HG03432 (cell line): ENCODE measurements at regions not wholly inside any gene's neighbourhood (a gene's known extent, or its start where the extent isn't known, plus 50 kb on each side); places are given as distances from the start of the nearest gene placed in this dataset.
"Not testable (repeated sequence)": the region's sequence is repeated elsewhere in the genome, so short reads cannot be mapped to it uniquely, and the experiment has no call there.

Source experiments
- ATAC-seq: cut with Tn5 transposase; IDR thresholded peaks from one replicate; pipeline ENCODE4 v1.9.1; 2021; ENCODE audit warnings: mild to moderate bottlenecking, moderate library complexity; ENCODE audit not compliant: unreplicated experiment

GRCh38 chr5:15344954-15345353 lies 155.0 kb upstream of the FBXL7 start:
- no peak for ATAC-seq

- ATAC-seq: no peak
These were observed 161.4 kb upstream of the FBXL7 start for GRCh38 chr5:15338546-15338945.

GRCh38 chr5:15334551-15335266 lies 165.3 kb upstream of the FBXL7 start:
- no peak for ATAC-seq

GRCh38 chr5:15333091-15333490 lies 166.9 kb upstream of the FBXL7 start:
- no peak for ATAC-seq

- no peak for ATAC-seq
These were observed 173.0 kb upstream of the FBXL7 start for GRCh38 chr5:15326932-15327331.

GRCh38 chr5:15326471-15326870 lies 173.5 kb upstream of the FBXL7 start:
- ATAC-seq: no peak

GRCh38 chr5:15322421-15322820 lies 177.6 kb upstream of the FBXL7 start:
- no peak for ATAC-seq

- no peak for ATAC-seq
These were observed 178.2 kb upstream of the FBXL7 start for GRCh38 chr5:15321776-15322175.

- ATAC-seq: no peak
These were observed 179.1 kb upstream of the FBXL7 start for GRCh38 chr5:15320871-15321270.

GRCh38 chr5:15304914-15305834 lies 194.8 kb upstream of the FBXL7 start:
- ATAC-seq: no peak

- ATAC-seq: no peak
These were observed 195.8 kb upstream of the FBXL7 start for GRCh38 chr5:15304066-15304731.

- ATAC-seq: no peak
These were observed 199.8 kb upstream of the FBXL7 start for GRCh38 chr5:15300141-15300540.

GRCh38 chr5:15290953-15291352 lies 209.0 kb upstream of the FBXL7 start:
- ATAC-seq: no peak

GRCh38 chr5:15286650-15287049 lies 213.3 kb upstream of the FBXL7 start:
- ATAC-seq: no peak

- ATAC-seq: peak; percentile 64
These were observed 213.9 kb upstream of the FBXL7 start for GRCh38 chr5:15285901-15286583.

- ATAC-seq: no peak
These were observed 215.3 kb upstream of the FBXL7 start for GRCh38 chr5:15284706-15285105.

GRCh38 chr5:15283076-15283475 lies 216.9 kb upstream of the FBXL7 start:
- ATAC-seq: no peak

GRCh38 chr5:15282611-15283010 lies 217.4 kb upstream of the FBXL7 start:
- ATAC-seq: no peak

- ATAC-seq: not testable (repeated sequence)
These were observed 228.4 kb upstream of the FBXL7 start for GRCh38 chr5:15271596-15271995.

- no peak for ATAC-seq
These were observed 232.0 kb upstream of the FBXL7 start for GRCh38 chr5:15267966-15268365.

- no peak for ATAC-seq
These were observed 233.1 kb upstream of the FBXL7 start for GRCh38 chr5:15266841-15267240.
